HFF-Myc (cell line): ENCODE measurements at regions not wholly inside any gene's neighbourhood (a gene's known extent, or its start where the extent isn't known, plus 50 kb on each side); places are given as distances from the start of the nearest gene placed in this dataset.

Source experiments
- DNase-seq: peaks from one replicate; pipeline ENCODE4 v3.0.0-alpha.2; 2011; ENCODE audit warnings: low read depth; ENCODE audit errors: extremely low read depth
- H3K4me3 ChIP-seq: replicated peaks from 2 replicates; pipeline ENCODE4 v1.5.1; 2011; ENCODE audit warnings: low read depth, mild to moderate bottlenecking, control low read depth, low read length
- TF ChIP-seq, protein P1 (sequence below): IDR thresholded peaks from 2 replicates; pipeline ENCODE4 v1.5.1; 2012; ENCODE audit warnings: mild to moderate bottlenecking, low read depth, low read length, control low read depth; ENCODE audit errors: missing control alignments

- TF ChIP-seq, protein P1, sequence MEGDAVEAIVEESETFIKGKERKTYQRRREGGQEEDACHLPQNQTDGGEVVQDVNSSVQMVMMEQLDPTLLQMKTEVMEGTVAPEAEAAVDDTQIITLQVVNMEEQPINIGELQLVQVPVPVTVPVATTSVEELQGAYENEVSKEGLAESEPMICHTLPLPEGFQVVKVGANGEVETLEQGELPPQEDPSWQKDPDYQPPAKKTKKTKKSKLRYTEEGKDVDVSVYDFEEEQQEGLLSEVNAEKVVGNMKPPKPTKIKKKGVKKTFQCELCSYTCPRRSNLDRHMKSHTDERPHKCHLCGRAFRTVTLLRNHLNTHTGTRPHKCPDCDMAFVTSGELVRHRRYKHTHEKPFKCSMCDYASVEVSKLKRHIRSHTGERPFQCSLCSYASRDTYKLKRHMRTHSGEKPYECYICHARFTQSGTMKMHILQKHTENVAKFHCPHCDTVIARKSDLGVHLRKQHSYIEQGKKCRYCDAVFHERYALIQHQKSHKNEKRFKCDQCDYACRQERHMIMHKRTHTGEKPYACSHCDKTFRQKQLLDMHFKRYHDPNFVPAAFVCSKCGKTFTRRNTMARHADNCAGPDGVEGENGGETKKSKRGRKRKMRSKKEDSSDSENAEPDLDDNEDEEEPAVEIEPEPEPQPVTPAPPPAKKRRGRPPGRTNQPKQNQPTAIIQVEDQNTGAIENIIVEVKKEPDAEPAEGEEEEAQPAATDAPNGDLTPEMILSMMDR: no peak
Observed at GRCh38 chr5:40334242-40334635, 345.5 kb upstream of the PTGER4 start.

GRCh38 chr5:40333459-40334241, 346.1 kb upstream of the PTGER4 start:
- H3K4me3 ChIP-seq: no peak overlapping the region
- TF ChIP-seq, protein P1: no peak
- peak; percentile 19 for DNase-seq

More at GRCh38 chr5:40334242-40334635, 345.5 kb upstream of the PTGER4 start:
- no peak overlapping the region for H3K4me3 ChIP-seq
- DNase-seq: no peak

DNA sequence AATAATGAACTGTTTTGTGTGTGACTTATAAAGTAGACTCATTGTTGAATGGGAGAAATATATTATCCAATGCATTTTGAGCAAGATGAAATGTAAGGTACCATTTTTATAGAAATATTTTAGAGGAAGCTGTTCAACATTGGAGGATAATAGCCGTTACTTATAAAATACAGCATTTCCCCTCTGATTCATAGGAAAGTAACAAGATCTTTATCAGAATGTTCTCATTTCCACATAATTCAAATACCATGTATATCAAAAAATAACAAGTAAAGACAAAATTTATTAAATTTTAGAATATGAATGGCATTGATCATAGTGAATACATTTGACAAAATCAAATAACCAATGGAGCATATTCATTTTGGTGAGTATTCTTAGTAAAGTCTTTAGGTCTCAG, 346.7 kb upstream of the PTGER4 start:
- DNase-seq: no peak
- H3K4me3 ChIP-seq: no peak overlapping the region
- TF ChIP-seq, protein P1: no peak

- DNase-seq: no peak
- no peak overlapping the region for H3K4me3 ChIP-seq
- TF ChIP-seq, protein P1: no peak
Observed at GRCh38 chr5:40331616-40332015, 348.1 kb upstream of the PTGER4 start.

- no peak for DNase-seq
Observed at GRCh38 chr5:40321514-40321913, 358.2 kb upstream of the PTGER4 start.

DNA sequence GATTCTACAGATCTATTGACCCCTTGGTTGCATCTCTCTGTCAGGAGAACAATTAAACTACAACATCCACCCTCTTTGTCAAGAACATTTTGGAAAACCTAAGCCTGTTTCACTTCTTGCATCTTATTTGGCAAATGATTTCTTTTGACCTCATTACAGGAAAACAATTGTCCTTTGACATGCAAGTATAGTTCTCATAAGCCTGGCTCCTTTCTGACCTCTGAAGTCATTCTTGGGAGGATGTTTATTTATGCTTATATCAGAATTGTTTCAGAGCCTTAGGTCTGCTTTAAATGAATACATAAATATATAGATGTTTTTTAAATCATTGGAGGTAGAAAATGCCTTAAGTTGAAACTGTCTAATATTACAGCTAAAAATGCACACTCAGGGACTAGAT, 361.3 kb upstream of the PTGER4 start:
- H3K4me3 ChIP-seq: no peak overlapping the region
- TF ChIP-seq, protein P1: no peak
- DNase-seq: no peak

More at GRCh38 chr5:40321514-40321913, 358.2 kb upstream of the PTGER4 start:
- H3K4me3 ChIP-seq: no peak overlapping the region
- TF ChIP-seq, protein P1: no peak
